GM12878 (cell line): ENCODE measurements at regions not wholly inside any gene's neighbourhood (a gene's known extent, or its start where the extent isn't known, plus 50 kb on each side); places are given as distances from the start of the nearest gene placed in this dataset.

ENCODE experiments used
- ATAC-seq: fragments of 200-7000 bp; cut with Tn5 transposase; 3 replicates; pipeline ENCODE4 v1.9.1; 2020; ENCODE audit warnings: mild to moderate bottlenecking, moderate library complexity
- BruUV-seq: library from RNA; stranded (reverse); fragments of 400-500 nt; replicated peaks from 2 replicates; lab custom pipeline; 2021; lab: Mats Ljungman, UMichigan
- CTCF ChIA-PET: fragments of 300-600 bp; sonication (Branson Sonifier 250); formaldehyde crosslinking; extraction: SDS; loops from one replicate; lab custom pipeline; 2021; ENCODE audit warnings: inconsistent platforms; lab: Yijun Ruan, JAX
- POLR2A ChIA-PET: fragments of 350-600 bp; formaldehyde crosslinking; extraction: SDS; loops from one replicate; lab custom pipeline; 2021; ENCODE audit warnings: inconsistent platforms; lab: Charles Lee
- RAD21 ChIA-PET: fragments of 300-600 bp; sonication (Branson Sonifier 250); formaldehyde crosslinking; loops from one replicate; lab custom pipeline; 2023; ENCODE audit warnings: antibody characterized with exemption; ENCODE audit not compliant: unreplicated experiment; lab: Charles Lee
- SMC1A ChIA-PET: fragments of 300-600 bp; sonication (Branson Sonifier 250); formaldehyde crosslinking; loops from one replicate; lab custom pipeline; 2023; ENCODE audit not compliant: unreplicated experiment, uncharacterized antibody; lab: Charles Lee
- DNase-seq: peaks from one replicate; pipeline ENCODE4 v3.0.0-alpha.2; 2011; ENCODE audit warnings: low read depth, low spot score
- FAIRE-seq: peaks from 3 replicates; lab custom pipeline; 2011; peaks lifted over from hg19 to GRCh38; lab: Jason Lieb, UNC
- H2AFZ ChIP-seq: 2 replicates; pipeline ENCODE4 v1.6.0; 2011; ENCODE audit warnings: low read depth, low read length, control low read depth; ENCODE audit not compliant: control insufficient read depth
- H3K27ac ChIP-seq: 2 replicates; pipeline ENCODE4 v1.5.1; 2011; ENCODE audit warnings: control low read depth; ENCODE audit not compliant: control insufficient read depth, insufficient read depth
- H3K27me3 ChIP-seq, 2 experiments: replicated peaks in 1 of 2; 2 replicates each; pipeline versions ENCODE4 v1.6.0 to v1.6.1; 2011; ENCODE audit warnings: low read length in 1 of 2; ENCODE audit not compliant: control insufficient read depth in 2 of 2, insufficient read depth in 2 of 2
- H3K36me3 ChIP-seq, 2 experiments: 2 replicates each; pipeline ENCODE4 v1.5.1; 2011; ENCODE audit warnings: low read length in 1 of 2; ENCODE audit not compliant: control insufficient read depth in 2 of 2, insufficient read depth in 2 of 2
- H3K4me1 ChIP-seq: 2 replicates; pipeline ENCODE4 v1.6.1; 2011; ENCODE audit warnings: mild to moderate bottlenecking, low read length, moderate library complexity, mixed read lengths; ENCODE audit not compliant: control insufficient read depth, insufficient read depth
- H3K4me2 ChIP-seq: 2 replicates; pipeline ENCODE4 v1.6.0; 2011; ENCODE audit warnings: control low read depth; ENCODE audit not compliant: control insufficient read depth, insufficient read depth
- H3K4me3 ChIP-seq: fragments of 200-600 bp; sonication (generic); 2 replicates; pipeline ENCODE4 v1.5.1; 2016
- H3K79me2 ChIP-seq: 2 replicates; pipeline ENCODE4 v1.6.0; 2011; ENCODE audit warnings: low read length; ENCODE audit not compliant: control insufficient read depth, insufficient read depth
- H3K9ac ChIP-seq: 2 replicates; pipeline ENCODE4 v1.8.0; 2011; ENCODE audit warnings: low read length, control low read depth, mixed read lengths; ENCODE audit not compliant: control insufficient read depth, insufficient read depth
- H3K9me3 ChIP-seq: replicated peaks from 3 replicates; pipeline ENCODE4 v1.5.1; 2011; ENCODE audit warnings: mild to moderate bottlenecking, low read length; ENCODE audit not compliant: control insufficient read depth, insufficient read depth
- H4K20me1 ChIP-seq: 2 replicates; pipeline ENCODE4 v1.6.0; 2011; ENCODE audit not compliant: control insufficient read depth, insufficient read depth
- HCFC1 ChIP-seq: fragments of 150-350 bp; IDR thresholded peaks from 2 replicates; pipeline ENCODE4 v1.6.1; 2014; ENCODE audit warnings: low read length
- HDGF ChIP-seq: fragments of 450-650 bp; IDR thresholded peaks from 2 replicates; pipeline ENCODE4 v1.6.1; 2016; ENCODE audit warnings: antibody characterized with exemption
- MTA3 ChIP-seq: IDR thresholded peaks from 2 replicates; pipeline ENCODE4 v1.6.1; 2012; ENCODE audit warnings: low read length, inconsistent platforms, borderline replicate concordance
- NFYA ChIP-seq: IDR thresholded peaks from 2 replicates; pipeline ENCODE4 v1.6.1; 2011; ENCODE audit warnings: low read depth, mild to moderate bottlenecking, low read length, improper control_type of control experiment, borderline replicate concordance
- SP1 ChIP-seq: IDR thresholded peaks from one replicate; pipeline ENCODE4 v1.6.1; 2011; ENCODE audit warnings: low read depth, low read length
- TCF12 ChIP-seq: IDR thresholded peaks from 2 replicates; pipeline ENCODE4 v1.6.1; 2011; ENCODE audit warnings: low read depth, mild to moderate bottlenecking, low read length
- WGBS: methylation state at CpG from one replicate; pipeline ENCODE4 v1.1.6; 2016; ENCODE audit warnings: low lambda C conversion rate; ENCODE audit not compliant: insufficient replicate concordance, insufficient coverage; ENCODE audit errors: missing lambda C conversion rate; 5-methylcytosine and 5-hydroxymethylcytosine counted together
- in situ Hi-C: fragments of 300-500 bp; cut with MboI; formaldehyde crosslinking; loops from 9 replicates; pipeline ENCODE4 v1.14.3; 2018; ENCODE audit warnings: mixed read lengths
- intact Hi-C: fragments of 100-400 bp; cut with micrococcal nuclease; formaldehyde crosslinking; loops from one replicate; pipeline ENCODE4 v1.14.2; 2022; ENCODE audit not compliant: unreplicated experiment
- TF ChIP-seq, protein P1 (sequence below): IDR thresholded peaks from 2 replicates; pipeline ENCODE4 v1.6.1; 2012; ENCODE audit warnings: mild to moderate bottlenecking, low read depth, low read length

DNA sequence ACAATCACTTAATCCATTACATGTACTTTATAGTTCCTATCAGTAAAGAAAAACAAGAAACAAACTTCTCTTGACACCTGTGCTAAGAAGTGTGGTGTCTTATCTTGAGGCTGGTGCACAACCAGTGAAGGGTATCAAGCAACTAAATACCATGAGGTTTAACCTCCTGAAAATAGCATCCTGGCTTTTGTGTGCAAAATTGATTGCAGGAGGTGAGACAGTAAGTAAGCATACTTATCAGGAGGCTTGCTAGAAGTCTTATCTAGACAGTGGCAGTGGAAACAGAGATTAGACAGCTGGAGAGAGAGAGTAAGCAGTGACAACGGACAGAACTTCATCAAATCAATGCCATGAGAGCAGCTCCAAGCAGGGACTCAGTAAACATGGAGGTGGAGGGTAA, 730.3 kb downstream of the DNAH5 start:
- no peaks in the 10 kb centered on the region for H3K4me1 ChIP-seq
- 0% methylated on average over 1 of the region's 1 CpG for WGBS
- intact Hi-C loops (no loop called here), in situ Hi-C loops (no loop called here)
- no peaks in the 10 kb centered on the region for H3K79me2 ChIP-seq
- ChIA-PET SMC1A (no interaction called here), CTCF (no interaction called here), POLR2A (no interaction called here), RAD21 (no interaction called here)
- H3K27me3 ChIP-seq, result no peaks in the 10 kb centered on the region
- H3K27ac ChIP-seq, result no peak overlapping the region
- no peak for FAIRE-seq
- BruUV-seq, result no TSS peak
- no peaks in the 10 kb centered on the region for H4K20me1 ChIP-seq
- H3K4me2 ChIP-seq, result no peak overlapping the region
- H3K4me3 ChIP-seq, result no peak overlapping the region
- ATAC-seq, result no peak
- DNase-seq, result no peak
- H3K36me3 ChIP-seq, result no peaks in the 10 kb centered on the region
- TF ChIP-seq, protein P1, sequence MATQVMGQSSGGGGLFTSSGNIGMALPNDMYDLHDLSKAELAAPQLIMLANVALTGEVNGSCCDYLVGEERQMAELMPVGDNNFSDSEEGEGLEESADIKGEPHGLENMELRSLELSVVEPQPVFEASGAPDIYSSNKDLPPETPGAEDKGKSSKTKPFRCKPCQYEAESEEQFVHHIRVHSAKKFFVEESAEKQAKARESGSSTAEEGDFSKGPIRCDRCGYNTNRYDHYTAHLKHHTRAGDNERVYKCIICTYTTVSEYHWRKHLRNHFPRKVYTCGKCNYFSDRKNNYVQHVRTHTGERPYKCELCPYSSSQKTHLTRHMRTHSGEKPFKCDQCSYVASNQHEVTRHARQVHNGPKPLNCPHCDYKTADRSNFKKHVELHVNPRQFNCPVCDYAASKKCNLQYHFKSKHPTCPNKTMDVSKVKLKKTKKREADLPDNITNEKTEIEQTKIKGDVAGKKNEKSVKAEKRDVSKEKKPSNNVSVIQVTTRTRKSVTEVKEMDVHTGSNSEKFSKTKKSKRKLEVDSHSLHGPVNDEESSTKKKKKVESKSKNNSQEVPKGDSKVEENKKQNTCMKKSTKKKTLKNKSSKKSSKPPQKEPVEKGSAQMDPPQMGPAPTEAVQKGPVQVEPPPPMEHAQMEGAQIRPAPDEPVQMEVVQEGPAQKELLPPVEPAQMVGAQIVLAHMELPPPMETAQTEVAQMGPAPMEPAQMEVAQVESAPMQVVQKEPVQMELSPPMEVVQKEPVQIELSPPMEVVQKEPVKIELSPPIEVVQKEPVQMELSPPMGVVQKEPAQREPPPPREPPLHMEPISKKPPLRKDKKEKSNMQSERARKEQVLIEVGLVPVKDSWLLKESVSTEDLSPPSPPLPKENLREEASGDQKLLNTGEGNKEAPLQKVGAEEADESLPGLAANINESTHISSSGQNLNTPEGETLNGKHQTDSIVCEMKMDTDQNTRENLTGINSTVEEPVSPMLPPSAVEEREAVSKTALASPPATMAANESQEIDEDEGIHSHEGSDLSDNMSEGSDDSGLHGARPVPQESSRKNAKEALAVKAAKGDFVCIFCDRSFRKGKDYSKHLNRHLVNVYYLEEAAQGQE, result no peak
- no peaks in the 10 kb centered on the region for H3K9me3 ChIP-seq
- no peak overlapping the region for H2AFZ ChIP-seq
- no peak overlapping the region for H3K9ac ChIP-seq

DNA sequence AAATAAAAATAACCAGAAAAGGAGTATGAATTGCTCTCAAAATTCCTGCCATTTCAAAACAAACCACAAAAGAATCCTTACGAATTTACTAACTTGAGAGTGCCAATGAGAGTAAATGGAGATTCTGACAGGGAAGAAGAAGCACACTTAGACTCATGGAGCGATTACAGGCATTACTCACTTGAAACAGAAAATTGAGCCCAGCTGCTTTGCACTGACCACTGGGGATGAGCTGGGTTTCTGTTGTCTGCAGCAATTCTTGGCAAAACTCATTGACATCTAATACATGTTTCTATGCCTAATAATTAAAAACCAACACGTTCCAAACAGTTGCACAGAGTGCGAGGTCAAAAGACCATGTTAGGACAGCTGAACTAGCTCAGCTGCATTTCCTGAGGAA, 731.6 kb downstream of the DNAH5 start:
- ChIA-PET CTCF (interaction anchor here (0.6 kb wide), 1 partner anchor 1919 kb away, joined by 3 read pairs; no protein-coding TSS in a partner anchor), RAD21 (no interaction called here)
- BruUV-seq, result no TSS peak

More for the DNA sequence above, 731.6 kb downstream of the DNAH5 start:
- no peaks in the 10 kb centered on the region for H3K79me2 ChIP-seq
- intact Hi-C loops (no loop called here), in situ Hi-C loops (no loop called here)
- H3K27ac ChIP-seq, result no peak overlapping the region
- no peak for DNase-seq
- no peak for FAIRE-seq
- H3K9ac ChIP-seq, result no peak overlapping the region
- TF ChIP-seq NFYA (no peak), HDGF (no peak), HCFC1 (no peak), TCF12 (no peak), MTA3 (no peak), SP1 (no peak)
- no peak for ATAC-seq
- H2AFZ ChIP-seq, result no peak overlapping the region
- WGBS, result 10% methylated on average over 4 of the region's 4 CpGs
- ChIA-PET POLR2A (no interaction called here), SMC1A (interaction anchor here (0.9 kb wide), 1 partner anchor 29 kb away, joined by 3 read pairs; no protein-coding TSS in a partner anchor)
- no peak overlapping the region for H3K4me2 ChIP-seq
- H3K36me3 ChIP-seq, result no peaks in the 10 kb centered on the region
- H4K20me1 ChIP-seq, result no peaks in the 10 kb centered on the region
- H3K4me3 ChIP-seq, result no peak overlapping the region
- no peaks in the 10 kb centered on the region for H3K9me3 ChIP-seq
- no peaks in the 10 kb centered on the region for H3K27me3 ChIP-seq
- H3K4me1 ChIP-seq, result no peaks in the 10 kb centered on the region
